Panc1 (cell line): ENCODE measurements at regions not wholly inside any gene's neighbourhood (a gene's known extent, or its start where the extent isn't known, plus 50 kb on each side); places are given as distances from the start of the nearest gene placed in this dataset.

Source experiments
- ATAC-seq: fragments of 200-7000 bp; cut with Tn5 transposase; 2 replicates; pipeline ENCODE4 v1.9.1; 2020; ENCODE audit warnings: mild to moderate bottlenecking, moderate library complexity
- BruUV-seq: library from RNA; stranded (reverse); fragments of 400-500 nt; replicated peaks from 2 replicates; lab custom pipeline; 2021; lab: Mats Ljungman, UMichigan
- CTCF ChIA-PET: fragments of 300-600 bp; sonication (Branson Sonifier 250); formaldehyde crosslinking; loops from one replicate; lab custom pipeline; 2022; ENCODE audit warnings: antibody characterized with exemption; lab: Charles Lee
- POLR2A ChIA-PET: fragments of 300-600 bp; sonication (Branson Sonifier 250); formaldehyde crosslinking; loops from one replicate; lab custom pipeline; 2022; ENCODE audit warnings: antibody characterized with exemption; lab: Charles Lee
- DNase-seq: peaks from one replicate; pipeline ENCODE4 v3.0.0-alpha.2; 2010; ENCODE audit warnings: low read depth, low spot score
- H3K27ac ChIP-seq: 2 replicates; pipeline ENCODE4 v1.5.1; 2011; ENCODE audit warnings: mild to moderate bottlenecking, low read length, inconsistent platforms
- H3K27me3 ChIP-seq: fragments of 200-500 bp; sonication (Bioruptor generic); 2 replicates; pipeline ENCODE4 v1.6.0; 2014; ENCODE audit warnings: low read length, inconsistent platforms; ENCODE audit not compliant: control insufficient read depth, insufficient read depth
- H3K36me3 ChIP-seq: fragments of 200-500 bp; sonication (Bioruptor generic); 2 replicates; pipeline ENCODE4 v1.5.1; 2014; ENCODE audit warnings: inconsistent platforms, mild to moderate bottlenecking, low read length, moderate library complexity; ENCODE audit not compliant: control insufficient read depth, insufficient read depth
- H3K4me1 ChIP-seq: 2 replicates; pipeline ENCODE4 v1.5.1; 2011; ENCODE audit warnings: inconsistent platforms, mild to moderate bottlenecking, low read length, moderate library complexity; ENCODE audit not compliant: control insufficient read depth, insufficient read depth
- H3K4me3 ChIP-seq, 2 experiments: 2 replicates each; pipeline ENCODE4 v1.5.1; 2011 to 2012; ENCODE audit warnings: low read depth in 2 of 2, low read length in 2 of 2, mild to moderate bottlenecking in 2 of 2, inconsistent platforms in 1 of 2, moderate library complexity in 1 of 2
- H3K9me3 ChIP-seq: fragments of 200-500 bp; sonication (Bioruptor generic); 2 replicates; pipeline ENCODE4 v1.5.1; 2014; ENCODE audit warnings: low read depth, mild to moderate bottlenecking, inconsistent platforms, low read length, moderate library complexity; ENCODE audit not compliant: control insufficient read depth, insufficient read depth
- POLR2AphosphoS5 ChIP-seq: IDR thresholded peaks from 2 replicates; pipeline ENCODE4 v1.6.1; 2012; ENCODE audit warnings: mild to moderate bottlenecking, low read depth, low read length, moderate library complexity
- SIN3A ChIP-seq: IDR thresholded peaks from 2 replicates; pipeline ENCODE4 v1.6.1; 2012; ENCODE audit warnings: low read depth, mild to moderate bottlenecking, low read length, moderate library complexity, borderline replicate concordance; ENCODE audit not compliant: insufficient read depth
- TCF7L2 ChIP-seq: IDR thresholded peaks from 2 replicates; pipeline ENCODE4 v1.6.1; 2011; ENCODE audit warnings: mild to moderate bottlenecking, low read depth, low read length, inconsistent platforms
- in situ Hi-C: cut with HindIII; loops from 2 replicates; pipeline ENCODE4 v1.10.0; 2016; ENCODE audit warnings: low sequenced_read_pairs, low pct_unique_long_range_greater_than_20kb
- intact Hi-C: fragments of 100-400 bp; cut with micrococcal nuclease; formaldehyde crosslinking; loops from one replicate; pipeline ENCODE4 v1.10.0; 2022; ENCODE audit not compliant: unreplicated experiment
- TF ChIP-seq, protein P1 (sequence below), 2 experiments: IDR thresholded peaks; 2 replicates each; pipeline ENCODE4 v1.6.1; 2011 to 2012; ENCODE audit warnings: low read depth in 2 of 2, control low read depth in 1 of 2, low read length in 1 of 2, mild to moderate bottlenecking in 1 of 2, moderate library complexity in 1 of 2; ENCODE audit not compliant: insufficient read depth in 1 of 2
- TF ChIP-seq, protein P2 (sequence below): fragments of 450-650 bp; IDR thresholded peaks from 2 replicates; pipeline ENCODE4 v1.5.1; 2017; ENCODE audit warnings: mild to moderate bottlenecking

DNA sequence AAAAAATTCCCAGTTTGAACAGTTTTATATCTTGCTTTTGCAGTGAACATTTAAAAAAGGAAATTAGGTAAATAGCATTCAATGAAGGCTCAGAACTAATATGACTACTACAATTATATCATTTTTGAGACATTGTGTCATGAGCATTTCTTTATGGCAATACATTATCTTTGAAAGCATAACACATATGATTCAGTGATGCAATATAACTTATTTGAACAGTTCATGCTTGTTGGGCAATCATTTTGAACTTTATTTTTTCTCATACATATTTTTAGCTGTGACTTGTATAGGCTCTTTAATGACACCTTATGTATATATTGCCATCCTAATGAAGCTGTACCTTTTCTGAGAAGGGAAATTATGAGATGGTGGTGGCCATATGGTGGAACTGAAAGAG is 828.6 kb upstream of the NR2F2 start:
- TF ChIP-seq TCF7L2 (no peak), POLR2AphosphoS5 (no peak), SIN3A (no peak)
- TF ChIP-seq, protein P1, sequence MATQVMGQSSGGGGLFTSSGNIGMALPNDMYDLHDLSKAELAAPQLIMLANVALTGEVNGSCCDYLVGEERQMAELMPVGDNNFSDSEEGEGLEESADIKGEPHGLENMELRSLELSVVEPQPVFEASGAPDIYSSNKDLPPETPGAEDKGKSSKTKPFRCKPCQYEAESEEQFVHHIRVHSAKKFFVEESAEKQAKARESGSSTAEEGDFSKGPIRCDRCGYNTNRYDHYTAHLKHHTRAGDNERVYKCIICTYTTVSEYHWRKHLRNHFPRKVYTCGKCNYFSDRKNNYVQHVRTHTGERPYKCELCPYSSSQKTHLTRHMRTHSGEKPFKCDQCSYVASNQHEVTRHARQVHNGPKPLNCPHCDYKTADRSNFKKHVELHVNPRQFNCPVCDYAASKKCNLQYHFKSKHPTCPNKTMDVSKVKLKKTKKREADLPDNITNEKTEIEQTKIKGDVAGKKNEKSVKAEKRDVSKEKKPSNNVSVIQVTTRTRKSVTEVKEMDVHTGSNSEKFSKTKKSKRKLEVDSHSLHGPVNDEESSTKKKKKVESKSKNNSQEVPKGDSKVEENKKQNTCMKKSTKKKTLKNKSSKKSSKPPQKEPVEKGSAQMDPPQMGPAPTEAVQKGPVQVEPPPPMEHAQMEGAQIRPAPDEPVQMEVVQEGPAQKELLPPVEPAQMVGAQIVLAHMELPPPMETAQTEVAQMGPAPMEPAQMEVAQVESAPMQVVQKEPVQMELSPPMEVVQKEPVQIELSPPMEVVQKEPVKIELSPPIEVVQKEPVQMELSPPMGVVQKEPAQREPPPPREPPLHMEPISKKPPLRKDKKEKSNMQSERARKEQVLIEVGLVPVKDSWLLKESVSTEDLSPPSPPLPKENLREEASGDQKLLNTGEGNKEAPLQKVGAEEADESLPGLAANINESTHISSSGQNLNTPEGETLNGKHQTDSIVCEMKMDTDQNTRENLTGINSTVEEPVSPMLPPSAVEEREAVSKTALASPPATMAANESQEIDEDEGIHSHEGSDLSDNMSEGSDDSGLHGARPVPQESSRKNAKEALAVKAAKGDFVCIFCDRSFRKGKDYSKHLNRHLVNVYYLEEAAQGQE (IDR thresholded peaks at IDR 0.05; ENCODE audit: insufficient read depth in 1 of 2, low read depth in 2 of 2, low read length in 1 of 2), result no peak
- TF ChIP-seq, protein P2, sequence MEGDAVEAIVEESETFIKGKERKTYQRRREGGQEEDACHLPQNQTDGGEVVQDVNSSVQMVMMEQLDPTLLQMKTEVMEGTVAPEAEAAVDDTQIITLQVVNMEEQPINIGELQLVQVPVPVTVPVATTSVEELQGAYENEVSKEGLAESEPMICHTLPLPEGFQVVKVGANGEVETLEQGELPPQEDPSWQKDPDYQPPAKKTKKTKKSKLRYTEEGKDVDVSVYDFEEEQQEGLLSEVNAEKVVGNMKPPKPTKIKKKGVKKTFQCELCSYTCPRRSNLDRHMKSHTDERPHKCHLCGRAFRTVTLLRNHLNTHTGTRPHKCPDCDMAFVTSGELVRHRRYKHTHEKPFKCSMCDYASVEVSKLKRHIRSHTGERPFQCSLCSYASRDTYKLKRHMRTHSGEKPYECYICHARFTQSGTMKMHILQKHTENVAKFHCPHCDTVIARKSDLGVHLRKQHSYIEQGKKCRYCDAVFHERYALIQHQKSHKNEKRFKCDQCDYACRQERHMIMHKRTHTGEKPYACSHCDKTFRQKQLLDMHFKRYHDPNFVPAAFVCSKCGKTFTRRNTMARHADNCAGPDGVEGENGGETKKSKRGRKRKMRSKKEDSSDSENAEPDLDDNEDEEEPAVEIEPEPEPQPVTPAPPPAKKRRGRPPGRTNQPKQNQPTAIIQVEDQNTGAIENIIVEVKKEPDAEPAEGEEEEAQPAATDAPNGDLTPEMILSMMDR, result no peak
- BruUV-seq, result no TSS peak
- no peak overlapping the region for H3K27ac ChIP-seq
- intact Hi-C loops (no loop called here), in situ Hi-C loops (no loop called here)
- no peaks in the 10 kb centered on the region for H3K27me3 ChIP-seq
- CTCF ChIA-PET, result no interaction called here
- ATAC-seq (no peak), DNase-seq (no peak)
- no peak overlapping the region for H3K4me3 ChIP-seq
- POLR2A ChIA-PET, result no interaction called here
- H3K9me3 ChIP-seq, result no peaks in the 10 kb centered on the region
- H3K36me3 ChIP-seq, result no peaks in the 10 kb centered on the region
- H3K4me1 ChIP-seq, result no peaks in the 10 kb centered on the region

DNA sequence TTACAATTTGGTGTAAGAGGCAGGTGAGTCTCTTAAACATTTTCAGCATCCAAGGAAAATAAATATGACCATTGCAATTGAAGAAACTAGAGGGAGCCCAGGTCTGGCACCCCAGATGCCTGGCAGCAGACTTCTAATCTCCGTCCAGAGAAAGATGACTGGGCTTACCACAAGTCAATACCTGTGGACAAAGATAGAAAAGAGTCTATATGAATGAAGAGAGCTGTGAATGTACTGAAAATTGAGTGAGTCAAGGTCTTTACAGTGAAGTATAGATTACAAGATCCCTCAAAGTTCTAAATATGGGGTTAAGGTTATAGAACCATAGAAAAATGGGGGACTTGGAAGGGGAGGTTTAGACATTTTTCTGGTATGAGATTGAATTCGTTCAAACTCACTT is 827.4 kb upstream of the NR2F2 start:
- no TSS peak for BruUV-seq
- TF ChIP-seq TCF7L2 (no peak), SIN3A (no peak), POLR2AphosphoS5 (no peak)
- TF ChIP-seq, protein P2, result no peak
- TF ChIP-seq, protein P1 (IDR thresholded peaks at IDR 0.05; ENCODE audit: insufficient read depth in 1 of 2, low read depth in 2 of 2, low read length in 1 of 2), result no peak
- no peak for DNase-seq
- no peaks in the 10 kb centered on the region for H3K9me3 ChIP-seq
- H3K27ac ChIP-seq, result no peak overlapping the region
- ChIA-PET CTCF (no interaction called here), POLR2A (no interaction called here)
- no peak for ATAC-seq
- H3K36me3 ChIP-seq, result no peaks in the 10 kb centered on the region
- no peaks in the 10 kb centered on the region for H3K4me1 ChIP-seq
- intact Hi-C loops, result no loop called here
- H3K27me3 ChIP-seq, result no peaks in the 10 kb centered on the region
- in situ Hi-C loops, result no loop called here
- H3K4me3 ChIP-seq, result no peak overlapping the region
